ENCODE measurements at regions not wholly inside any gene's neighbourhood (a gene's known extent, or its start where the extent isn't known, plus 50 kb on each side); places are given as distances from the start of the nearest gene placed in this dataset.

GRCh38 chr6:164276211-164276610 is 861.7 kb downstream of the QKI start:
- no peak for TF ChIP-seq CTCF (IDR thresholded peaks at IDR 0.05)
- Histone ChIP-seq H3K4me1 (no peaks in the 10 kb centered on the region), H3K9me3 (no peaks in the 10 kb centered on the region), H3K27ac (no peak overlapping the region), H3K4me3 (no peak overlapping the region), H3K36me3 (no peaks in the 10 kb centered on the region), H3K27me3 (no peaks in the 10 kb centered on the region)
- DNase-seq = no peak
- intact Hi-C loops (cut with DNase I) = no loop called here
- no peak for ATAC-seq

GRCh38 chr6:164275773-164276172 is 861.3 kb downstream of the QKI start:
- DNase-seq (no peak), ATAC-seq (no peak)
- Histone ChIP-seq H3K4me1 (no peaks in the 10 kb centered on the region), H3K27me3 (no peaks in the 10 kb centered on the region), H3K9me3 (no peaks in the 10 kb centered on the region), H3K36me3 (no peaks in the 10 kb centered on the region), H3K27ac (no peak overlapping the region), H3K4me3 (no peak overlapping the region)
- no peak for TF ChIP-seq CTCF (IDR thresholded peaks at IDR 0.05)
- intact Hi-C loops (cut with DNase I) = no loop called here

- no peak for TF ChIP-seq CTCF (IDR thresholded peaks at IDR 0.05)
- intact Hi-C loops (cut with DNase I) = no loop called here
Measured at GRCh38 chr6:164274493-164274892, 860.0 kb downstream of the QKI start.

GRCh38 chr6:164273491-164273890 is 859.0 kb downstream of the QKI start:
- ATAC-seq = no peak
- no peaks in the 10 kb centered on the region for H3K36me3 ChIP-seq
- intact Hi-C loops (cut with DNase I) = no loop called here
- DNase-seq = no peak
- no peak overlapping the region for H3K27ac ChIP-seq
- no peaks in the 10 kb centered on the region for H3K9me3 ChIP-seq
- no peaks in the 10 kb centered on the region for H3K4me1 ChIP-seq
- no peaks in the 10 kb centered on the region for H3K27me3 ChIP-seq
- H3K4me3 ChIP-seq = no peak overlapping the region
- TF ChIP-seq CTCF (IDR thresholded peaks at IDR 0.05) = no peak

More at GRCh38 chr6:164274493-164274892, 860.0 kb downstream of the QKI start:
- H3K4me1 ChIP-seq = no peaks in the 10 kb centered on the region
- ATAC-seq (no peak), DNase-seq (no peak)
- no peak overlapping the region for H3K4me3 ChIP-seq
- no peak overlapping the region for H3K27ac ChIP-seq
- no peaks in the 10 kb centered on the region for H3K36me3 ChIP-seq
- H3K9me3 ChIP-seq = no peaks in the 10 kb centered on the region
- H3K27me3 ChIP-seq = no peaks in the 10 kb centered on the region

GRCh38 chr6:164266851-164267250 is 852.3 kb downstream of the QKI start:
- no peaks in the 10 kb centered on the region for H3K27me3 ChIP-seq
- no peak for TF ChIP-seq CTCF (IDR thresholded peaks at IDR 0.05)
- H3K4me3 ChIP-seq = no peak overlapping the region
- DNase-seq (no peak), ATAC-seq (no peak)
- H3K9me3 ChIP-seq = no peaks in the 10 kb centered on the region
- no peaks in the 10 kb centered on the region for H3K36me3 ChIP-seq
- no peak overlapping the region for H3K27ac ChIP-seq
- intact Hi-C loops (cut with DNase I) = no loop called here
- no peaks in the 10 kb centered on the region for H3K4me1 ChIP-seq

- DNase-seq (no peak), ATAC-seq (no peak)
- no peaks in the 10 kb centered on the region for H3K27me3 ChIP-seq
- no peaks in the 10 kb centered on the region for H3K9me3 ChIP-seq
- intact Hi-C loops (cut with DNase I) = no loop called here
- H3K4me1 ChIP-seq = no peaks in the 10 kb centered on the region
- no peak overlapping the region for H3K4me3 ChIP-seq
- no peaks in the 10 kb centered on the region for H3K36me3 ChIP-seq
- H3K27ac ChIP-seq = no peak overlapping the region
- TF ChIP-seq CTCF (IDR thresholded peaks at IDR 0.05) = no peak
Measured at GRCh38 chr6:164262348-164262747, 847.8 kb downstream of the QKI start.
